GM21529 (cell line): ENCODE measurements at regions not wholly inside any gene's neighbourhood (a gene's known extent, or its start where the extent isn't known, plus 50 kb on each side); places are given as distances from the start of the nearest gene placed in this dataset.
"Not testable (repeated sequence)": the region's sequence is repeated elsewhere in the genome, so short reads cannot be mapped to it uniquely, and the experiment has no call there.

Experiments
- ATAC-seq: cut with Tn5 transposase; IDR thresholded peaks from one replicate; pipeline ENCODE4 v1.9.1; 2021; ENCODE audit not compliant: unreplicated experiment

- ATAC-seq, result no peak
Observed at GRCh38 chr9:3773362-3774060, 247.7 kb upstream of the RFX3 start.

- ATAC-seq, result no peak
Observed at GRCh38 chr9:3769646-3770045, 243.8 kb upstream of the RFX3 start.

- ATAC-seq, result no peak
Observed at GRCh38 chr9:3768712-3769457, 243.1 kb upstream of the RFX3 start.

- no peak for ATAC-seq
Observed at GRCh38 chr9:3768286-3768685, 242.5 kb upstream of the RFX3 start.

GRCh38 chr9:3762076-3762475 is 236.3 kb upstream of the RFX3 start:
- ATAC-seq, result no peak

- no peak for ATAC-seq
Observed at GRCh38 chr9:3760031-3760430, 234.2 kb upstream of the RFX3 start.

- ATAC-seq, result peak; percentile 45
Observed at GRCh38 chr9:3758816-3759576, 233.2 kb upstream of the RFX3 start.

GRCh38 chr9:3756071-3756470 is 230.3 kb upstream of the RFX3 start:
- ATAC-seq, result no peak

- ATAC-seq, result no peak
Observed at GRCh38 chr9:3751125-3751758, 225.4 kb upstream of the RFX3 start.

GRCh38 chr9:3750321-3750720 is 224.5 kb upstream of the RFX3 start:
- ATAC-seq, result no peak

- ATAC-seq, result no peak
Observed at GRCh38 chr9:3746296-3747275, 220.8 kb upstream of the RFX3 start.

GRCh38 chr9:3743901-3744413 is 218.2 kb upstream of the RFX3 start:
- ATAC-seq, result no peak

- ATAC-seq, result no peak
Observed at GRCh38 chr9:3742586-3742985, 216.8 kb upstream of the RFX3 start.

GRCh38 chr9:3741729-3742128 is 215.9 kb upstream of the RFX3 start:
- no peak for ATAC-seq

GRCh38 chr9:3740690-3741419 is 215.1 kb upstream of the RFX3 start:
- no peak for ATAC-seq

- no peak for ATAC-seq
Observed at GRCh38 chr9:3736161-3736560, 210.4 kb upstream of the RFX3 start.

GRCh38 chr9:3735251-3735650 is 209.4 kb upstream of the RFX3 start:
- no peak for ATAC-seq

GRCh38 chr9:3733527-3734262 is 207.9 kb upstream of the RFX3 start:
- ATAC-seq, result not testable (repeated sequence)

GRCh38 chr9:3733039-3733408 is 207.2 kb upstream of the RFX3 start:
- no peak for ATAC-seq
